Right lobe of liver (tissue), 4 donors: ENCODE measurements at regions not wholly inside any gene's neighbourhood (a gene's known extent, or its start where the extent isn't known, plus 50 kb on each side); places are given as distances from the start of the nearest gene placed in this dataset.

ENCODE experiments used
- CTCF ChIP-seq, 4 donors: fragments of 200-600 bp in 3 of 4; fragments of 450-650 bp in 1 of 4; IDR thresholded peaks; one replicate each; pipeline versions ENCODE4 v1.5.1 to v1.8.0; 2016 to 2022; ENCODE audit warnings: antibody characterized with exemption in 4 of 4, mild to moderate bottlenecking in 2 of 4
- POLR2A ChIP-seq: fragments of 450-650 bp; IDR thresholded peaks from one replicate; pipeline ENCODE4 v1.6.1; 2017; ENCODE audit warnings: antibody characterized with exemption, mild to moderate bottlenecking
- donor health status: DM: no; HTN: no; CAD: no.
- donor health status: DM: no; HTN: no; CAD: no.
- donor health status: DM: no; HTN: yes; CAD: no.

GRCh38 chr4:115201042-115201330 lies 87.6 kb upstream of the NDST4 start:
- TF ChIP-seq CTCF (IDR thresholded peaks at IDR 0.05), result no peak
- no peak for TF ChIP-seq POLR2A
